Lower lobe of right lung (tissue), 2 donors: ENCODE measurements at regions not wholly inside any gene's neighbourhood (a gene's known extent, or its start where the extent isn't known, plus 50 kb on each side); places are given as distances from the start of the nearest gene placed in this dataset.

Source experiments
- ATAC-seq, 2 donors: fragments of 200-7000 bp; cut with Tn5 transposase; one replicate each; pipeline ENCODE4 v1.9.1; 2020 to 2022; ENCODE audit warnings: mild to moderate bottlenecking in 2 of 2, moderate library complexity in 2 of 2
- DNase-seq: peaks from one replicate; pipeline ENCODE4 v3.0.0-alpha.2; 2020
- H3K27ac ChIP-seq: fragments of 200-600 bp; one replicate; pipeline ENCODE4 v1.8.0; 2022
- H3K27me3 ChIP-seq: fragments of 200-600 bp; one replicate; pipeline ENCODE4 v1.8.0; 2022; ENCODE audit warnings: low read depth
- H3K36me3 ChIP-seq: fragments of 200-600 bp; one replicate; pipeline ENCODE4 v1.8.0; 2022; ENCODE audit warnings: mild to moderate bottlenecking
- H3K4me1 ChIP-seq: fragments of 200-600 bp; one replicate; pipeline ENCODE4 v1.8.0; 2022
- H3K4me3 ChIP-seq: fragments of 200-600 bp; one replicate; pipeline ENCODE4 v1.8.0; 2022; ENCODE audit warnings: mild to moderate bottlenecking
- H3K9me3 ChIP-seq: fragments of 200-600 bp; one replicate; pipeline ENCODE4 v1.8.0; 2022
- CTCF ChIP-seq: fragments of 200-600 bp; IDR thresholded peaks from one replicate; pipeline ENCODE4 v1.8.0; 2022; ENCODE audit warnings: antibody characterized with exemption, mild to moderate bottlenecking
- intact Hi-C: fragments of 100-400 bp; cut with DNase I; formaldehyde crosslinking; loops from one replicate; pipeline ENCODE4 v1.11.0; 2022
- donor health status: DM: no; HTN: yes; CAD: no; lungs with severe emphysema.

DNA sequence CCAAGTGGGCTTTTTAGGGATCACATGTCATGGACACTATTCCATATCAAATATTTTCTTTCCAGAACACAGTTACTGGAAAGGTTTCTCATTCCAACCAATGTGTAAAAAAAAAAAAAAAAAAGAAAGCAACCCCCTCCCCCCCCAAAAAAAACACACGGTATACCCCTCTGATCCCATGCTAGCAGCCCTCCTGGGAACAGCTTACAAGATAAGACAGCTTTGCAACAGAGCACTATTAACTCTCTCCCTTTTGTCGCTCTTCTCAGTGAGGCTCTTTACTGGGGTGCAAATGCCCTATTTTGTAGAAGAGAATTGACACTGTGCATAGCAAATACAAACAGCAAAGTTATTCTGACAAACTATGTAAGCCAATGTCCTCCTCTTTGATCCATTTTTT, 161.2 kb downstream of the NTMT2 start:
- Histone ChIP-seq H3K27me3 (no peaks in the 10 kb centered on the region), H3K36me3 (no peaks in the 10 kb centered on the region), H3K4me3 (no peak overlapping the region), H3K27ac (no peak overlapping the region), H3K9me3 (no peaks in the 10 kb centered on the region), H3K4me1 (no peaks in the 10 kb centered on the region)
- DNase-seq = no peak
- no peak for TF ChIP-seq CTCF
- intact Hi-C loops = no loop called here
- ATAC-seq = no peak

DNA sequence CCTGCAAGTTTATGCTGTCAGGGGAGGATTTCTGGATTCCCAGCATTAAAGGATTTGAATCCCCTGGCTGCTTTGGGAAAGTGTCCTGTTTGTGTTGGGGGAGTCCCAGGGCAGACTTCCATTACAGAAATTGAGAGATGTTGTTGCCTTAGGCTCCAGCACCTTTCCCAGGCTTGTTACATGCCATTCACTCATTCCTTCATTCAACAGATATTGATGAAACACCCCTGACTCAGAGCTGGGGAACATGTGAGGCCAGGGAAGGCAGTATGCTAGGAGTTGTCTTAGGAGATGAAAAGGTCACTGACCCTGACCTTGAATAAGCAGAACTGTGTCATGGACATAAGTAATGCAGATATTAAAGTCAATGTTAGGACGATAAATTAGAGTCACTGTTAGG, 161.7 kb downstream of the NTMT2 start:
- H3K27ac ChIP-seq = no peak overlapping the region
- intact Hi-C loops = no loop called here
- no peaks in the 10 kb centered on the region for H3K36me3 ChIP-seq
- no peak overlapping the region for H3K4me3 ChIP-seq
- no peaks in the 10 kb centered on the region for H3K9me3 ChIP-seq
- no peak for TF ChIP-seq CTCF
- H3K27me3 ChIP-seq = no peaks in the 10 kb centered on the region
- no peak for DNase-seq
- ATAC-seq = no peak
- no peaks in the 10 kb centered on the region for H3K4me1 ChIP-seq

DNA sequence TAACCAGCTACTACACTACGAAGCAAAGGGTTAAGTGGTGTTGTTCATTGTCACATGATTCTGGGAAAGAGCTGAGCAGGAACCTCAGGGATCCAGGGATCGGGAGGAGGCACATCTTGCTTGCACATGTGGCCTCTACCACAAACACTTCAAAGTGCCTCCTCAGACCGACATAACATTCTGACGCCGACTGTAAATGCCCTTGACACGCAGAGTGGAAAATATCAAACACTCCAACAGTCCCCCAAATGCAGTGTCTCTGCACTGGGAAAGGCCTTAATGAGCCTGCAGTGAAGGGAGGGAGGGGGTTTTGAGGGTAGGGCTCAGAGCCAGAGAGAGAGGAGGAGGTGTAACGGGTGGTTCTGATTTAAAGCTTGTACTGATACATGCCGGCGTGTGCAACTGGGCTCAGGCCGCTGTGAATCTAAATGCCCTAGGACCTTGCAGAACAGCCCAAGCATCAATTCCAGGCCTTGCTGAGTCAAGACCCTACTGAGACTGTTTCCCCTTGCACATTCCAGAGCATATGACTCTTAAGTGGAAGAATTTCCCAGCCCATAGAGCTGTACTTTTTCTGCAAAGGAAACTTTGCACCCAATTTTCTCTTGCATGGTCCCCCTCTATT, 163.7 kb downstream of the NTMT2 start:
- no peak overlapping the region for H3K4me3 ChIP-seq
- H3K9me3 ChIP-seq = no peaks in the 10 kb centered on the region
- DNase-seq = no peak
- no peaks in the 10 kb centered on the region for H3K4me1 ChIP-seq
- H3K36me3 ChIP-seq = no peaks in the 10 kb centered on the region
- no peak for TF ChIP-seq CTCF
- no peaks in the 10 kb centered on the region for H3K27me3 ChIP-seq
- intact Hi-C loops = no loop called here
- ATAC-seq = peak; percentile 51 to 53
- H3K27ac ChIP-seq = no peak overlapping the region

DNA sequence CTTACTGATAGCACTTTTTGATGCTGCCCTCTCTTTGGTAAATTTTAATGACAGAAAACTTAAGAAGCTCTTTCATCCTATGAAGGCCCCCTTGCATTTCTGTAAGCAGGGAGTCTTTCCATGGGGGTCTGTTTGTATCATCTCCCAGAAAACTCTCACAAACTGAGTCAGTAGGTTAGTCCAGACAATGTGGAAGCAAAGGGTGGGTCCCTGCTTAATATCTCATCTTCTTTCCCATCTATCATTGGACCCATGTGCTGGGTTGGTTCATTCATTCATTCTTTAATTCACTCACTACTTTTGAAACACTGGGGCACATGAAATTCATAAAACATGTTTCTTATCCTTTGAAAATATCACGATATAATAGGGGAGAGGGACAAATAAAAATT, 164.3 kb downstream of the NTMT2 start:
- Histone ChIP-seq H3K27me3 (no peaks in the 10 kb centered on the region), H3K36me3 (no peaks in the 10 kb centered on the region), H3K9me3 (no peaks in the 10 kb centered on the region), H3K27ac (no peak overlapping the region), H3K4me1 (no peaks in the 10 kb centered on the region), H3K4me3 (no peak overlapping the region)
- ATAC-seq (no peak), DNase-seq (no peak)
- intact Hi-C loops = no loop called here
- TF ChIP-seq CTCF = no peak

- DNase-seq (no peak), ATAC-seq (no peak)
- H3K36me3 ChIP-seq = no peaks in the 10 kb centered on the region
- H3K4me3 ChIP-seq = no peak overlapping the region
- intact Hi-C loops = no loop called here
- H3K9me3 ChIP-seq = no peaks in the 10 kb centered on the region
- H3K27me3 ChIP-seq = no peaks in the 10 kb centered on the region
- no peaks in the 10 kb centered on the region for H3K4me1 ChIP-seq
- H3K27ac ChIP-seq = no peak overlapping the region
- no peak for TF ChIP-seq CTCF
Measured at GRCh38 chr1:170310951-170311350, 165.2 kb downstream of the NTMT2 start.

- Histone ChIP-seq H3K27me3 (no peaks in the 10 kb centered on the region), H3K36me3 (no peaks in the 10 kb centered on the region), H3K27ac (no peak overlapping the region), H3K4me3 (no peak overlapping the region), H3K4me1 (no peaks in the 10 kb centered on the region), H3K9me3 (no peaks in the 10 kb centered on the region)
- TF ChIP-seq CTCF = no peak
- intact Hi-C loops = no loop called here
- DNase-seq = no peak
- ATAC-seq = no peak
Measured at GRCh38 chr1:170313306-170313705, 167.5 kb downstream of the NTMT2 start.
